SU-DHL-6 (cell line): ENCODE measurements at regions not wholly inside any gene's neighbourhood (a gene's known extent, or its start where the extent isn't known, plus 50 kb on each side); places are given as distances from the start of the nearest gene placed in this dataset.

Source experiments
- CTCF ChIP-seq: fragments of 200-600 bp; sonication (generic); IDR thresholded peaks from one replicate; pipeline ENCODE4 v1.5.1; 2017; ENCODE audit warnings: antibody characterized with exemption, mild to moderate bottlenecking, low read length, moderate library complexity; ENCODE audit not compliant: insufficient read depth, poor library complexity, severe bottlenecking
- EZH2phosphoT487 ChIP-seq: fragments of 200-600 bp; sonication (generic), shearing (Covaris generic); conservative IDR thresholded peaks from 2 replicates; pipeline ENCODE4 v1.6.1; 2018; ENCODE audit warnings: mild to moderate bottlenecking, antibody characterized with exemption, low read length, moderate library complexity, mixed read lengths

GRCh38 chr14:97109234-97109633 is 312.1 kb downstream of the VRK1 start:
- TF ChIP-seq CTCF (no peak), EZH2phosphoT487 (no peak)
